ENCODE measurements at regions not wholly inside any gene's neighbourhood (a gene's known extent, or its start where the extent isn't known, plus 50 kb on each side); places are given as distances from the start of the nearest gene placed in this dataset.

- Histone ChIP-seq H4K5ac (ENCODE audit: insufficient read length, low read depth, low read length) (no peak overlapping the region), H3K4ac (ENCODE audit: low read depth, low read length) (no peak overlapping the region), H3K79me1 (ENCODE audit: insufficient read depth, low read depth, low read length, poor library complexity, severe bottlenecking) (no peaks in the 10 kb centered on the region), H3K4me2 (ENCODE audit: insufficient read depth, insufficient read length, low read length) (no peak overlapping the region), H3K56ac (ENCODE audit: insufficient read length, low read depth, low read length) (no peak overlapping the region), H3K14ac (ENCODE audit: insufficient read depth, low read length) (no peak overlapping the region), H2BK120ac (ENCODE audit: low read depth, low read length, poor library complexity, severe bottlenecking) (no peak overlapping the region), H2BK5ac (ENCODE audit: insufficient read length, low read length) (no peak overlapping the region), H2BK12ac (ENCODE audit: insufficient read length, low read depth, low read length) (no peak overlapping the region), H2BK15ac (ENCODE audit: low read depth, low read length) (no peak overlapping the region), H3K79me2 (ENCODE audit: insufficient read depth, low read length) (no peaks in the 10 kb centered on the region), H3K4me1 (ENCODE audit: insufficient read depth, low read length) (no peaks in the 10 kb centered on the region), H4K91ac (ENCODE audit: insufficient read length, low read depth, low read length) (no peak overlapping the region), H3K23me2 (ENCODE audit: insufficient read length, low read depth, low read length, poor library complexity, severe bottlenecking) (no peaks in the 10 kb centered on the region), H2BK20ac (ENCODE audit: low read depth, low read length, poor library complexity, severe bottlenecking) (no peak overlapping the region), H4K8ac (replicated peaks; ENCODE audit: insufficient read length, low read depth, low read length) (no peak overlapping the region), H3K9me3 (ENCODE audit: control insufficient read depth, low read depth, low read length) (no peaks in the 10 kb centered on the region), H2AK5ac (ENCODE audit: insufficient read length, low read length) (no peak overlapping the region), H4K20me1 (ENCODE audit: control insufficient read depth, insufficient read depth, insufficient read length) (no peaks in the 10 kb centered on the region), H3K27ac (ENCODE audit: insufficient read length, low read depth, low read length) (no peak overlapping the region), H3K23ac (ENCODE audit: insufficient read length, low read depth, low read length) (no peak overlapping the region), H3T11ph (ENCODE audit: low read length) (no peak overlapping the region), H3K18ac (ENCODE audit: insufficient read length, low read depth, low read length) (no peak overlapping the region), H3K9ac (ENCODE audit: extremely low read depth, insufficient read length, low read length) (no peak overlapping the region), H3K27me3 (ENCODE audit: insufficient read depth, low read length) (no peaks in the 10 kb centered on the region), H2AFZ (ENCODE audit: low read length) (no peak overlapping the region)
- peaks cover 29 to 35% of the 10 kb centered on the region in 2 experiments; a peak in 4 of 5 replicates for H3K9me3 Mint-ChIP-seq
- peak; percentile 27 for DNase-seq
- peaks cover 7 to 16% (median 13%) of the 10 kb centered on the region in 3 experiments; a peak in 5 of 7 replicates for H3K36me3 Mint-ChIP-seq (ENCODE audit: insufficient read depth in 1 of 3, low read depth in 3 of 3)
- no peak overlapping the region for H3K4me3 Mint-ChIP-seq
- TF ChIP-seq CTCF (conservative IDR thresholded peaks at IDR 0.05): no peak
- no peaks in the 10 kb centered on the region; the same call in 1 of the 2 replicates for H3K27me3 Mint-ChIP-seq (ENCODE audit: low read depth)
- WGBS (ENCODE audit: extremely low coverage, insufficient read length, low lambda C conversion rate): no CpG with 5 or more reads among the region's 6 CpGs
- 0 out of 4 replicates have a peak, but pooled peaks cover 0 to 6% of the 10 kb centered on the region in 2 experiments for H3K4me1 Mint-ChIP-seq
- H3K27ac Mint-ChIP-seq: no peak overlapping the region
These were observed 838.7 kb downstream of the CCDC85A start for GRCh38 chr2:57022496-57022895.

Data from H9 (cell line).